ENCODE measurements at regions not wholly inside any gene's neighbourhood (a gene's known extent, or its start where the extent isn't known, plus 50 kb on each side); places are given as distances from the start of the nearest gene placed in this dataset.

- DNase-seq, result no peak
Measured at GRCh38 chr3:13167829-13168228, 94.6 kb upstream of the IQSEC1 start.

GRCh38 chr3:13167064-13167743 is 94.0 kb upstream of the IQSEC1 start:
- no peak for DNase-seq

GRCh38 chr3:13166243-13167063 is 93.2 kb upstream of the IQSEC1 start:
- DNase-seq, result no peak

- no peak for DNase-seq
Measured at GRCh38 chr3:13165576-13165975, 92.3 kb upstream of the IQSEC1 start.

- DNase-seq, result no peak
Measured at GRCh38 chr3:13164893-13165492, 91.8 kb upstream of the IQSEC1 start.

- DNase-seq, result no peak
Measured at GRCh38 chr3:13163848-13164382, 90.7 kb upstream of the IQSEC1 start.

- DNase-seq, result no peak
Measured at GRCh38 chr3:13162549-13163320, 89.5 kb upstream of the IQSEC1 start.

- no peak for DNase-seq
Measured at GRCh38 chr3:13161771-13162535, 88.7 kb upstream of the IQSEC1 start.

GRCh38 chr3:13161021-13161759 is 88.0 kb upstream of the IQSEC1 start:
- DNase-seq, result no peak

- DNase-seq, result no peak
Measured at GRCh38 chr3:13160619-13161018, 87.4 kb upstream of the IQSEC1 start.

- DNase-seq, result no peak
Measured at GRCh38 chr3:13159890-13160289, 86.7 kb upstream of the IQSEC1 start.

GRCh38 chr3:13158871-13159270 is 85.6 kb upstream of the IQSEC1 start:
- no peak for DNase-seq

GRCh38 chr3:13158408-13158807 is 85.2 kb upstream of the IQSEC1 start:
- no peak for DNase-seq

- no peak for DNase-seq
Measured at GRCh38 chr3:13157986-13158385, 84.8 kb upstream of the IQSEC1 start.

- DNase-seq, result no peak
Measured at GRCh38 chr3:13152826-13153710, 79.8 kb upstream of the IQSEC1 start.

GRCh38 chr3:13150624-13151023 is 77.4 kb upstream of the IQSEC1 start:
- DNase-seq, result no peak

- no peak for DNase-seq
Measured at GRCh38 chr3:13149330-13150108, 76.3 kb upstream of the IQSEC1 start.

GRCh38 chr3:13148561-13149329 is 75.5 kb upstream of the IQSEC1 start:
- no peak for DNase-seq

- DNase-seq, result no peak
Measured at GRCh38 chr3:13148126-13148525, 74.9 kb upstream of the IQSEC1 start.
